ENCODE measurements at regions not wholly inside any gene's neighbourhood (a gene's known extent, or its start where the extent isn't known, plus 50 kb on each side); places are given as distances from the start of the nearest gene placed in this dataset.

GRCh38 chrX:1118572-1119199 is 93.8 kb downstream of the CRLF2 start:
- no peaks in the 10 kb centered on the region for H3K23me2 ChIP-seq (ENCODE audit: low read depth, low read length)
- H2BK15ac ChIP-seq (ENCODE audit: low read length), result no peak overlapping the region
- ChIA-PET POLR2A (ENCODE audit: partially characterized antibody) (no interaction called here), CTCF (ENCODE audit: partially characterized antibody) (no interaction called here)
- H4K8ac ChIP-seq (ENCODE audit: extremely low read depth, insufficient read depth, low read length), result no peak overlapping the region
- no peak overlapping the region for H3K27ac ChIP-seq (ENCODE audit: low read depth, low read length)
- no peaks in the 10 kb centered on the region for H3K79me2 ChIP-seq (ENCODE audit: control insufficient read depth in 1 of 2, insufficient read depth in 2 of 2, low read length in 2 of 2)
- no peaks in the 10 kb centered on the region for H3K27me3 ChIP-seq (replicated peaks in 1 of 4; ENCODE audit: control insufficient read depth in 3 of 4, extremely low read depth in 1 of 4, insufficient read depth in 3 of 4, low read length in 3 of 4)
- H3K23ac ChIP-seq (ENCODE audit: insufficient read length), result no peak overlapping the region
- H2BK5ac ChIP-seq (ENCODE audit: low read depth, low read length), result no peak overlapping the region
- no peak overlapping the region for H3K56ac ChIP-seq (replicated peaks; ENCODE audit: insufficient read length, low read depth, low read length)
- no peak overlapping the region for H4K91ac ChIP-seq (replicated peaks; ENCODE audit: insufficient read length, low read length)
- H3K9me3 ChIP-seq (ENCODE audit: insufficient read depth in 2 of 2, low read depth in 1 of 2, low read length in 1 of 2), result no peaks in the 10 kb centered on the region
- H4K20me1 ChIP-seq (replicated peaks in 1 of 2; ENCODE audit: control insufficient read depth in 1 of 2, insufficient read depth in 2 of 2, low read length in 2 of 2), result no peaks in the 10 kb centered on the region
- FAIRE-seq (no peak), DNase-seq (ENCODE audit: low read depth in 1 of 2, low spot score in 2 of 2) (no peak)
- no peak overlapping the region for H4K5ac ChIP-seq (ENCODE audit: insufficient read length, low read depth, low read length)
- no peak overlapping the region for H2BK120ac ChIP-seq (replicated peaks; ENCODE audit: low read depth, low read length)
- 96% methylated on average over 4 of the region's 4 CpGs; no CpG with 5 or more reads in 1 of the 2 experiments for WGBS, 2 experiments (ENCODE audit: extremely low coverage in 1 of 2, insufficient coverage in 1 of 2, insufficient read length in 1 of 2, insufficient replicate concordance in 2 of 2, low coverage in 1 of 2, low lambda C conversion rate in 2 of 2, missing lambda C conversion rate in 1 of 2)
- H2AK5ac ChIP-seq (ENCODE audit: low read depth, low read length), result no peak overlapping the region
- no peak overlapping the region for H3K4me2 ChIP-seq (ENCODE audit: insufficient read depth in 1 of 2, low read depth in 2 of 2, low read length in 2 of 2)
- H2BK12ac ChIP-seq (ENCODE audit: low read depth, low read length), result no peak overlapping the region
- H3K36me3 ChIP-seq (ENCODE audit: control insufficient read depth in 2 of 4, insufficient read depth in 4 of 4, low read length in 3 of 4), result no peaks in the 10 kb centered on the region
- no peak overlapping the region for H2AFZ ChIP-seq (ENCODE audit: low read length)
- H3K14ac ChIP-seq (ENCODE audit: insufficient read length), result no peak overlapping the region
- no peaks in the 10 kb centered on the region for H3K4me1 ChIP-seq (replicated peaks in 1 of 4; ENCODE audit: control insufficient read depth in 3 of 4, insufficient read depth in 4 of 4, low read length in 3 of 4)
- H3K9ac ChIP-seq (replicated peaks in 1 of 4; ENCODE audit: extremely low read depth in 1 of 4, low read depth in 3 of 4, low read length in 3 of 4), result no peak overlapping the region
- no peak overlapping the region for H3K4me3 ChIP-seq (ENCODE audit: extremely low read depth in 1 of 4, insufficient read depth in 2 of 4, low read depth in 3 of 4, low read length in 4 of 4)
- H3K4ac ChIP-seq (replicated peaks; ENCODE audit: insufficient read length, low read depth, low read length), result no peak overlapping the region
- H3K18ac ChIP-seq (ENCODE audit: extremely low read depth, low read length), result no peak overlapping the region
- H2BK20ac ChIP-seq (ENCODE audit: low read length), result no peak overlapping the region
- no peaks in the 10 kb centered on the region for H3K79me1 ChIP-seq (ENCODE audit: low read depth, low read length)
- no peak for TF ChIP-seq SIX5 (IDR thresholded peaks at IDR 0.05; ENCODE audit: low read depth, low read length)
- no peak for TF ChIP-seq CHD2 (IDR thresholded peaks at IDR 0.05; ENCODE audit: low read length)
- TF ChIP-seq PHF8 (conservative IDR thresholded peaks at IDR 0.05; ENCODE audit: low read depth, low read length), result no peak
- TF ChIP-seq SAP30 (IDR thresholded peaks at IDR 0.05; ENCODE audit: insufficient read depth, insufficient replicate concordance, low read length), result no peak
- TF ChIP-seq USF2 (IDR thresholded peaks at IDR 0.05; ENCODE audit: low read length), result no peak
- no peak for TF ChIP-seq SRF (IDR thresholded peaks at IDR 0.05; ENCODE audit: low read depth, low read length)
- TF ChIP-seq MAFK (IDR thresholded peaks at IDR 0.05; ENCODE audit: low read depth, low read length), result no peak

All from H1 (cell line).